OCI-LY3 (cell line): ENCODE measurements at regions not wholly inside any gene's neighbourhood (a gene's known extent, or its start where the extent isn't known, plus 50 kb on each side); places are given as distances from the start of the nearest gene placed in this dataset.

Experiments
- EZH2phosphoT487 ChIP-seq: fragments of 200-600 bp; shearing (Covaris generic); IDR thresholded peaks from 2 replicates; pipeline ENCODE4 v1.6.1; 2018; ENCODE audit warnings: antibody characterized with exemption, mixed run types, low read depth
- TF ChIP-seq, protein P1 (sequence below): fragments of 200-600, 300-600 bp; sonication (generic); IDR thresholded peaks from 2 replicates; pipeline ENCODE4 v1.5.1; 2014; ENCODE audit warnings: antibody characterized with exemption, low read length, low read depth

DNA sequence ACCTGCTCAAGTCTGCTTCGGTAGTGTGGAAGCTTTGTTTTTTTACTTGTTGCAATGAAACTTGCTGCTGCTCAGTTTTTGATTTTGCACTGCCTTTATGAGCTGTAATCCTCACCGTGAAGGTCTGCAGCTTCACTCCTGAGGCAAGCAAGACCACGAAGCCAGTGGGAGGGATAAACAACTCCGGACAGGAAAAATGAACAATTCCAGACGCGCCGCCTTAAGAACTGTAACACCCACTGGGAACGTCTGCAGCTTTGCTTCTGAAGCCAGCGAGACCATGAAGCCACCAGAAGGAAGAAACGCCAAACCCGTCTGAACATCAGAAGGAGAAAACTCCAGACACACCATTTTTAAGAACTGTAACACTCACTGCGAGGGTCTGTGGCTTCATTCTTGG is 245.7 kb upstream of the REG3G start:
- TF ChIP-seq, protein P1, sequence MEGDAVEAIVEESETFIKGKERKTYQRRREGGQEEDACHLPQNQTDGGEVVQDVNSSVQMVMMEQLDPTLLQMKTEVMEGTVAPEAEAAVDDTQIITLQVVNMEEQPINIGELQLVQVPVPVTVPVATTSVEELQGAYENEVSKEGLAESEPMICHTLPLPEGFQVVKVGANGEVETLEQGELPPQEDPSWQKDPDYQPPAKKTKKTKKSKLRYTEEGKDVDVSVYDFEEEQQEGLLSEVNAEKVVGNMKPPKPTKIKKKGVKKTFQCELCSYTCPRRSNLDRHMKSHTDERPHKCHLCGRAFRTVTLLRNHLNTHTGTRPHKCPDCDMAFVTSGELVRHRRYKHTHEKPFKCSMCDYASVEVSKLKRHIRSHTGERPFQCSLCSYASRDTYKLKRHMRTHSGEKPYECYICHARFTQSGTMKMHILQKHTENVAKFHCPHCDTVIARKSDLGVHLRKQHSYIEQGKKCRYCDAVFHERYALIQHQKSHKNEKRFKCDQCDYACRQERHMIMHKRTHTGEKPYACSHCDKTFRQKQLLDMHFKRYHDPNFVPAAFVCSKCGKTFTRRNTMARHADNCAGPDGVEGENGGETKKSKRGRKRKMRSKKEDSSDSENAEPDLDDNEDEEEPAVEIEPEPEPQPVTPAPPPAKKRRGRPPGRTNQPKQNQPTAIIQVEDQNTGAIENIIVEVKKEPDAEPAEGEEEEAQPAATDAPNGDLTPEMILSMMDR = no peak
- TF ChIP-seq EZH2phosphoT487 = no peak
